GM12878 (cell line): ENCODE measurements at regions not wholly inside any gene's neighbourhood (a gene's known extent, or its start where the extent isn't known, plus 50 kb on each side); places are given as distances from the start of the nearest gene placed in this dataset.

Experiments used
- ATAC-seq: fragments of 200-7000 bp; cut with Tn5 transposase; 3 replicates; pipeline ENCODE4 v1.9.1; 2020; ENCODE audit warnings: mild to moderate bottlenecking, moderate library complexity
- BruUV-seq: library from RNA; stranded (reverse); fragments of 400-500 nt; replicated peaks from 2 replicates; lab custom pipeline; 2021; lab: Mats Ljungman, UMichigan
- CTCF ChIA-PET: fragments of 300-600 bp; sonication (Branson Sonifier 250); formaldehyde crosslinking; extraction: SDS; loops from one replicate; lab custom pipeline; 2021; ENCODE audit warnings: inconsistent platforms; lab: Yijun Ruan, JAX
- POLR2A ChIA-PET: fragments of 350-600 bp; formaldehyde crosslinking; extraction: SDS; loops from one replicate; lab custom pipeline; 2021; ENCODE audit warnings: inconsistent platforms; lab: Charles Lee
- RAD21 ChIA-PET: fragments of 300-600 bp; sonication (Branson Sonifier 250); formaldehyde crosslinking; loops from one replicate; lab custom pipeline; 2023; ENCODE audit warnings: antibody characterized with exemption; ENCODE audit not compliant: unreplicated experiment; lab: Charles Lee
- SMC1A ChIA-PET: fragments of 300-600 bp; sonication (Branson Sonifier 250); formaldehyde crosslinking; loops from one replicate; lab custom pipeline; 2023; ENCODE audit not compliant: unreplicated experiment, uncharacterized antibody; lab: Charles Lee
- DNase-seq: peaks from one replicate; pipeline ENCODE4 v3.0.0-alpha.2; 2011; ENCODE audit warnings: low read depth, low spot score
- FAIRE-seq: peaks from 3 replicates; lab custom pipeline; 2011; peaks lifted over from hg19 to GRCh38; lab: Jason Lieb, UNC
- H2AFZ ChIP-seq: 2 replicates; pipeline ENCODE4 v1.6.0; 2011; ENCODE audit warnings: low read depth, low read length, control low read depth; ENCODE audit not compliant: control insufficient read depth
- H3K27ac ChIP-seq: 2 replicates; pipeline ENCODE4 v1.5.1; 2011; ENCODE audit warnings: control low read depth; ENCODE audit not compliant: control insufficient read depth, insufficient read depth
- H3K27me3 ChIP-seq, 2 experiments: replicated peaks in 1 of 2; 2 replicates each; pipeline versions ENCODE4 v1.6.0 to v1.6.1; 2011; ENCODE audit warnings: low read length in 1 of 2; ENCODE audit not compliant: control insufficient read depth in 2 of 2, insufficient read depth in 2 of 2
- H3K36me3 ChIP-seq, 2 experiments: 2 replicates each; pipeline ENCODE4 v1.5.1; 2011; ENCODE audit warnings: low read length in 1 of 2; ENCODE audit not compliant: control insufficient read depth in 2 of 2, insufficient read depth in 2 of 2
- H3K4me1 ChIP-seq: 2 replicates; pipeline ENCODE4 v1.6.1; 2011; ENCODE audit warnings: mild to moderate bottlenecking, low read length, moderate library complexity, mixed read lengths; ENCODE audit not compliant: control insufficient read depth, insufficient read depth
- H3K4me2 ChIP-seq: 2 replicates; pipeline ENCODE4 v1.6.0; 2011; ENCODE audit warnings: control low read depth; ENCODE audit not compliant: control insufficient read depth, insufficient read depth
- H3K4me3 ChIP-seq: fragments of 200-600 bp; sonication (generic); 2 replicates; pipeline ENCODE4 v1.5.1; 2016
- H3K79me2 ChIP-seq: 2 replicates; pipeline ENCODE4 v1.6.0; 2011; ENCODE audit warnings: low read length; ENCODE audit not compliant: control insufficient read depth, insufficient read depth
- H3K9ac ChIP-seq: 2 replicates; pipeline ENCODE4 v1.8.0; 2011; ENCODE audit warnings: low read length, control low read depth, mixed read lengths; ENCODE audit not compliant: control insufficient read depth, insufficient read depth
- H3K9me3 ChIP-seq: replicated peaks from 3 replicates; pipeline ENCODE4 v1.5.1; 2011; ENCODE audit warnings: mild to moderate bottlenecking, low read length; ENCODE audit not compliant: control insufficient read depth, insufficient read depth
- H4K20me1 ChIP-seq: 2 replicates; pipeline ENCODE4 v1.6.0; 2011; ENCODE audit not compliant: control insufficient read depth, insufficient read depth
- CEBPB ChIP-seq, 2 experiments: fragments of 150-350 bp in 1 of 2; IDR thresholded peaks; 2 replicates each; pipeline ENCODE4 v1.6.1; 2012 to 2014; ENCODE audit warnings: low read depth in 2 of 2, low read length in 2 of 2, borderline replicate concordance in 1 of 2, inconsistent platforms in 1 of 2
- CHD2 ChIP-seq: IDR thresholded peaks from 2 replicates; pipeline ENCODE4 v1.6.1; 2011; ENCODE audit warnings: low read depth, low read length, improper control_type of control experiment, borderline replicate concordance
- NFXL1 ChIP-seq: fragments of 450-650 bp; IDR thresholded peaks from 2 replicates; pipeline ENCODE4 v1.6.1; 2017; ENCODE audit warnings: antibody characterized with exemption, mild to moderate bottlenecking, borderline replicate concordance
- NR2C1 ChIP-seq: fragments of 450-650 bp; IDR thresholded peaks from 2 replicates; pipeline ENCODE4 v1.6.1; 2017; ENCODE audit warnings: antibody characterized with exemption, mild to moderate bottlenecking, moderate library complexity
- NRF1 ChIP-seq: conservative IDR thresholded peaks from 2 replicates; pipeline ENCODE4 v1.6.1; 2011; ENCODE audit warnings: mild to moderate bottlenecking, low read depth, low read length, improper control_type of control experiment
- SREBF2 ChIP-seq: IDR thresholded peaks from 2 replicates; pipeline ENCODE4 v1.6.1; 2012; ENCODE audit warnings: mild to moderate bottlenecking, low read length
- STAT1 ChIP-seq: fragments of 450-650 bp; conservative IDR thresholded peaks from 2 replicates; pipeline ENCODE4 v1.6.1; 2014; ENCODE audit warnings: antibody characterized with exemption, mild to moderate bottlenecking
- ZNF24 ChIP-seq: fragments of 450-650 bp; IDR thresholded peaks from 2 replicates; pipeline ENCODE4 v1.6.1; 2017; ENCODE audit warnings: antibody characterized with exemption, mild to moderate bottlenecking
- WGBS: methylation state at CpG from one replicate; pipeline ENCODE4 v1.1.6; 2016; ENCODE audit warnings: low lambda C conversion rate; ENCODE audit not compliant: insufficient replicate concordance, insufficient coverage; ENCODE audit errors: missing lambda C conversion rate; 5-methylcytosine and 5-hydroxymethylcytosine counted together
- in situ Hi-C: fragments of 300-500 bp; cut with MboI; formaldehyde crosslinking; loops from 9 replicates; pipeline ENCODE4 v1.14.3; 2018; ENCODE audit warnings: mixed read lengths
- intact Hi-C: fragments of 100-400 bp; cut with micrococcal nuclease; formaldehyde crosslinking; loops from one replicate; pipeline ENCODE4 v1.14.2; 2022; ENCODE audit not compliant: unreplicated experiment
- TF ChIP-seq, protein P1 (sequence below): fragments of 450-650 bp; IDR thresholded peaks from 2 replicates; pipeline ENCODE4 v1.6.1; 2016; ENCODE audit warnings: mild to moderate bottlenecking
- TF ChIP-seq, protein P2 (sequence below): fragments of 450-650 bp; IDR thresholded peaks from 2 replicates; pipeline ENCODE4 v1.6.1; 2018; ENCODE audit warnings: mild to moderate bottlenecking, low read depth, moderate library complexity; ENCODE audit not compliant: partially characterized antibody

DNA sequence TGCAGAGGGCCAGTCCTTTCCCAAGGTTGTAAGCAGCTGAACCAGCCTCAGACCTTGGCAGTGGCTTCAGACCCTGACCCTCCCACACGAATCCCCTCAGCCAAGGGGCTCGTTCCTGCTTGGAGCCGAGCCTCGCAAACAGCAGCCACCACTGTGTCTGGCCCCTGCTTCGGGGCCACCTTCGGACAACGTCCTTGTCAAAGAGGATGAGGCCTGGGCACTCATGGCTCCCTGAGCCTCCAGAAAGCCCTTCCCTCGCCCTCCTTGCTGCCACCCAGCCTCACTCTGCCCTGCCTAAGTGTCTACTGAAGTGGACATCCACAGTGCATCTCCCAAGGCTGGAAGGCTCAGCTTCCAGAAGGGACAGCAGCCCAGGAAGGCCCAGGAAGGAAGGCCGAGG, 161.7 kb downstream of the OLFM1 start:
- FAIRE-seq, result no peak
- POLR2A ChIA-PET, result no interaction called here
- H3K4me1 ChIP-seq, result no peaks in the 10 kb centered on the region
- in situ Hi-C loops, result no loop called here
- ATAC-seq, result no peak
- DNase-seq, result no peak
- no peak overlapping the region for H3K4me3 ChIP-seq
- H3K36me3 ChIP-seq, result no peaks in the 10 kb centered on the region
- RAD21 ChIA-PET, result no interaction called here
- no peak overlapping the region for H2AFZ ChIP-seq
- SMC1A ChIA-PET, result no interaction called here
- intact Hi-C loops, result no loop called here
- H3K79me2 ChIP-seq, result no peaks in the 10 kb centered on the region
- CTCF ChIA-PET, result no interaction called here
- H3K9ac ChIP-seq, result no peak overlapping the region
- no peaks in the 10 kb centered on the region for H3K27me3 ChIP-seq
- no peaks in the 10 kb centered on the region for H4K20me1 ChIP-seq
- no peaks in the 10 kb centered on the region for H3K9me3 ChIP-seq
- 30% methylated on average over 9 of the region's 9 CpGs for WGBS
- no peak overlapping the region for H3K4me2 ChIP-seq
- BruUV-seq, result no TSS peak
- TF ChIP-seq NFXL1 (no peak), NR2C1 (no peak), ZNF24 (no peak), CHD2 (no peak), CEBPB (IDR thresholded peaks at IDR 0.05; ENCODE audit: borderline replicate concordance in 1 of 2, low read depth in 2 of 2, low read length in 2 of 2) (no peak), STAT1 (no peak), NRF1 (no peak), SREBF2 (no peak)
- TF ChIP-seq, protein P1, sequence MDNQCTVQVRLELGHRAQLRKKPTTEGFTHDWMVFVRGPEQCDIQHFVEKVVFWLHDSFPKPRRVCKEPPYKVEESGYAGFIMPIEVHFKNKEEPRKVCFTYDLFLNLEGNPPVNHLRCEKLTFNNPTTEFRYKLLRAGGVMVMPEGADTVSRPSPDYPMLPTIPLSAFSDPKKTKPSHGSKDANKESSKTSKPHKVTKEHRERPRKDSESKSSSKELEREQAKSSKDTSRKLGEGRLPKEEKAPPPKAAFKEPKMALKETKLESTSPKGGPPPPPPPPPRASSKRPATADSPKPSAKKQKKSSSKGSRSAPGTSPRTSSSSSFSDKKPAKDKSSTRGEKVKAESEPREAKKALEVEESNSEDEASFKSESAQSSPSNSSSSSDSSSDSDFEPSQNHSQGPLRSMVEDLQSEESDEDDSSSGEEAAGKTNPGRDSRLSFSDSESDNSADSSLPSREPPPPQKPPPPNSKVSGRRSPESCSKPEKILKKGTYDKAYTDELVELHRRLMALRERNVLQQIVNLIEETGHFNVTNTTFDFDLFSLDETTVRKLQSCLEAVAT, result no peak
- TF ChIP-seq, protein P2, sequence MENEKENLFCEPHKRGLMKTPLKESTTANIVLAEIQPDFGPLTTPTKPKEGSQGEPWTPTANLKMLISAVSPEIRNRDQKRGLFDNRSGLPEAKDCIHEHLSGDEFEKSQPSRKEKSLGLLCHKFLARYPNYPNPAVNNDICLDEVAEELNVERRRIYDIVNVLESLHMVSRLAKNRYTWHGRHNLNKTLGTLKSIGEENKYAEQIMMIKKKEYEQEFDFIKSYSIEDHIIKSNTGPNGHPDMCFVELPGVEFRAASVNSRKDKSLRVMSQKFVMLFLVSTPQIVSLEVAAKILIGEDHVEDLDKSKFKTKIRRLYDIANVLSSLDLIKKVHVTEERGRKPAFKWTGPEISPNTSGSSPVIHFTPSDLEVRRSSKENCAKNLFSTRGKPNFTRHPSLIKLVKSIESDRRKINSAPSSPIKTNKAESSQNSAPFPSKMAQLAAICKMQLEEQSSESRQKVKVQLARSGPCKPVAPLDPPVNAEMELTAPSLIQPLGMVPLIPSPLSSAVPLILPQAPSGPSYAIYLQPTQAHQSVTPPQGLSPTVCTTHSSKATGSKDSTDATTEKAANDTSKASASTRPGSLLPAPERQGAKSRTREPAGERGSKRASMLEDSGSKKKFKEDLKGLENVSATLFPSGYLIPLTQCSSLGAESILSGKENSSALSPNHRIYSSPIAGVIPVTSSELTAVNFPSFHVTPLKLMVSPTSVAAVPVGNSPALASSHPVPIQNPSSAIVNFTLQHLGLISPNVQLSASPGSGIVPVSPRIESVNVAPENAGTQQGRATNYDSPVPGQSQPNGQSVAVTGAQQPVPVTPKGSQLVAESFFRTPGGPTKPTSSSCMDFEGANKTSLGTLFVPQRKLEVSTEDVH, result no peak
- H3K27ac ChIP-seq, result no peak overlapping the region
